K562 (cell line): ENCODE measurements at regions not wholly inside any gene's neighbourhood (a gene's known extent, or its start where the extent isn't known, plus 50 kb on each side); places are given as distances from the start of the nearest gene placed in this dataset.

Experiments
- ATAC-seq: fragments of 200-7000 bp; cut with Tn5 transposase; 3 replicates; pipeline ENCODE4 v1.9.1; 2020; ENCODE audit warnings: moderate library complexity
- BruUV-seq: library from RNA; stranded (reverse); fragments of 400-500 nt; replicated peaks from 2 replicates; lab custom pipeline; 2021; lab: Mats Ljungman, UMichigan
- CTCF ChIA-PET: fragments of 300-600 bp; formaldehyde crosslinking; extraction: SDS; loops from one replicate; lab custom pipeline; 2021; ENCODE audit warnings: low intra/inter-chr PET ratio; lab: Yijun Ruan, JAX
- POLR2A ChIA-PET: fragments of 300-600, 350-650 bp; sonication (Branson Sonifier 250); formaldehyde crosslinking; extraction: SDS; loops from one replicate; lab custom pipeline; 2021; ENCODE audit warnings: antibody characterized with exemption, inconsistent platforms; lab: Yijun Ruan, JAX
- DNase-seq, 4 experiments: peaks; one replicate each; pipeline versions ENCODE4 v3.0.0 to v3.0.0-alpha.2; 2011 to 2018; ENCODE audit warnings: low spot score in 3 of 4, mixed read lengths in 3 of 4; ENCODE audit errors: extremely low read depth in 1 of 4
- FAIRE-seq: peaks from 2 replicates; lab custom pipeline; 2011; peaks lifted over from hg19 to GRCh38; lab: Jason Lieb, UNC
- H2AFZ ChIP-seq: 2 replicates; pipeline ENCODE4 v1.6.0; 2011; ENCODE audit warnings: low read depth, low read length, control low read depth, inconsistent platforms
- H3K27ac ChIP-seq: fragments of 200-600 bp; 3 replicates; pipeline ENCODE4 v1.8.0; 2011; ENCODE audit warnings: low read depth, mild to moderate bottlenecking, control low read depth, inconsistent platforms, low read length, moderate library complexity, mixed read lengths; ENCODE audit errors: extremely low read depth
- H3K27me3 ChIP-seq, 2 experiments: fragments of 300-600 bp in 1 of 2; 2 replicates in 1 of 2; 3 replicates in 1 of 2; pipeline versions ENCODE4 v1.6.0 to v1.8.0; 2011; ENCODE audit warnings: inconsistent platforms in 2 of 2, low read length in 2 of 2, mild to moderate bottlenecking in 1 of 2, mixed read lengths in 1 of 2, moderate library complexity in 1 of 2; ENCODE audit not compliant: control insufficient read depth in 2 of 2, insufficient read depth in 2 of 2
- H3K36me3 ChIP-seq: fragments of 300-600 bp; 3 replicates; pipeline ENCODE4 v1.8.0; 2011; ENCODE audit warnings: mild to moderate bottlenecking, low read length, inconsistent platforms; ENCODE audit not compliant: control insufficient read depth, insufficient read depth
- H3K4me1 ChIP-seq, 2 experiments: fragments of 200-600 bp in 1 of 2; replicated peaks in 1 of 2; 2 replicates in 1 of 2; 3 replicates in 1 of 2; pipeline versions ENCODE4 v1.5.1 to v1.8.0; 2011; ENCODE audit warnings: inconsistent platforms in 2 of 2, low read length in 2 of 2, mild to moderate bottlenecking in 1 of 2, mixed read lengths in 1 of 2, moderate library complexity in 1 of 2; ENCODE audit not compliant: control insufficient read depth in 2 of 2, insufficient read depth in 2 of 2
- H3K4me2 ChIP-seq: 2 replicates; pipeline ENCODE4 v1.6.1; 2011; ENCODE audit warnings: low read length, control low read depth, inconsistent platforms, mixed read lengths; ENCODE audit not compliant: insufficient read depth
- H3K4me3 ChIP-seq: fragments of 200-600 bp; sonication (generic), shearing (Covaris generic); 2 replicates; pipeline ENCODE4 v1.5.1; 2016; ENCODE audit warnings: control low read depth, inconsistent platforms
- H3K79me2 ChIP-seq: fragments of 200-600 bp; 3 replicates; pipeline ENCODE4 v1.8.0; 2011; ENCODE audit warnings: low read length, inconsistent platforms; ENCODE audit not compliant: control insufficient read depth, insufficient read depth
- H3K9ac ChIP-seq, 2 experiments: 2 replicates each; pipeline versions ENCODE4 v1.6.0 to v1.6.1; 2011; ENCODE audit warnings: low read depth in 2 of 2, low read length in 2 of 2, control low read depth in 1 of 2, inconsistent platforms in 1 of 2, mild to moderate bottlenecking in 1 of 2, mixed read lengths in 1 of 2; ENCODE audit not compliant: insufficient read depth in 1 of 2
- H3K9me1 ChIP-seq: one replicate; pipeline ENCODE4 v1.6.0; 2011; ENCODE audit warnings: inconsistent platforms, mild to moderate bottlenecking, low read length, moderate library complexity; ENCODE audit not compliant: control insufficient read depth, insufficient read depth
- H3K9me3 ChIP-seq: replicated peaks from 2 replicates; pipeline ENCODE4 v1.5.1; 2011; ENCODE audit warnings: low read depth, low read length, inconsistent platforms; ENCODE audit not compliant: control insufficient read depth, insufficient read depth
- H4K20me1 ChIP-seq: replicated peaks from 2 replicates; pipeline ENCODE4 v1.6.1; 2011; ENCODE audit warnings: low read length, inconsistent platforms, mixed read lengths; ENCODE audit not compliant: control insufficient read depth, insufficient read depth
- DMBX1 ChIP-seq: fragments of 250-450 bp; sonication (Bioruptor Pico); IDR thresholded peaks from 2 replicates; pipeline ENCODE4 v1.8.0; 2022; ENCODE audit warnings: inconsistent platforms, mild to moderate bottlenecking, moderate library complexity, borderline replicate concordance
- JUNB ChIP-seq: fragments of 450-650 bp; formaldehyde crosslinking; conservative IDR thresholded peaks from 2 replicates; pipeline ENCODE4 v1.4.0; 2020; ENCODE audit warnings: mild to moderate bottlenecking
- NR2F6 ChIP-seq: fragments of 450-650 bp; formaldehyde crosslinking; IDR thresholded peaks from 2 replicates; pipeline ENCODE4 v1.4.0; 2020; ENCODE audit warnings: mild to moderate bottlenecking
- PRDM10 ChIP-seq: fragments of 450-650 bp; IDR thresholded peaks from 2 replicates; pipeline ENCODE4 v1.6.1; 2018; ENCODE audit not compliant: partially characterized antibody
- THRAP3 ChIP-seq: fragments of 450-650 bp; IDR thresholded peaks from 2 replicates; pipeline ENCODE4 v1.6.1; 2016; ENCODE audit warnings: mild to moderate bottlenecking, inconsistent platforms, borderline replicate concordance
- ZNF318 ChIP-seq, 2 experiments: fragments of 450-650 bp; IDR thresholded peaks; 2 replicates each; pipeline ENCODE4 v1.6.1; 2016; ENCODE audit warnings: mild to moderate bottlenecking in 2 of 2, borderline replicate concordance in 1 of 2, low read depth in 1 of 2, moderate library complexity in 1 of 2
- WGBS: fragments of 100-300 bp; shearing (Covaris generic); methylation state at CpG from one replicate; pipeline ENCODE4 v1.1.6; 2016; ENCODE audit warnings: low coverage, mixed read lengths; ENCODE audit not compliant: insufficient coverage; ENCODE audit errors: missing lambda C conversion rate; 5-methylcytosine and 5-hydroxymethylcytosine counted together
- in situ Hi-C: fragments of 300-500 bp; cut with MboI; formaldehyde crosslinking; loops from 4 replicates; pipeline ENCODE4 v1.15.0; 2018; ENCODE audit warnings: inconsistent platforms, mixed read lengths
- intact Hi-C: fragments of 100-400 bp; cut with micrococcal nuclease; formaldehyde crosslinking; loops from 2 replicates; pipeline ENCODE4 v1.14.2; 2022
- TF ChIP-seq, protein P1 (sequence below): fragments of 250-450 bp; sonication (Bioruptor Pico); IDR thresholded peaks from 2 replicates; pipeline ENCODE4 v1.5.0; 2022; ENCODE audit warnings: mild to moderate bottlenecking

- DNase-seq (no peak), FAIRE-seq (no peak), ATAC-seq (no peak)
- BruUV-seq: no TSS peak
- Histone ChIP-seq H3K4me3 (no peak overlapping the region), H2AFZ (no peak overlapping the region), H4K20me1 (no peaks in the 10 kb centered on the region), H3K27ac (no peak overlapping the region), H3K36me3 (no peaks in the 10 kb centered on the region), H3K9ac (no peak overlapping the region), H3K4me2 (no peak overlapping the region), H3K9me3 (no peaks in the 10 kb centered on the region), H3K79me2 (no peaks in the 10 kb centered on the region), H3K27me3 (no peaks in the 10 kb centered on the region), H3K4me1 (no peaks in the 10 kb centered on the region), H3K9me1 (no peaks in the 10 kb centered on the region)
- intact Hi-C loops: no loop called here
- ChIA-PET CTCF (no interaction called here), POLR2A (interaction anchor here (1.5 kb wide), 1 partner anchor 9 kb away, joined by 5 read pairs; no protein-coding TSS in a partner anchor)
- in situ Hi-C loops: no loop called here
- WGBS: 0% methylated on average over 6 of the region's 6 CpGs
- TF ChIP-seq PRDM10 (no peak), JUNB (no peak), NR2F6 (CRISPR knock-in tag) (no peak), ZNF318 (IDR thresholded peaks at IDR 0.05; ENCODE audit: borderline replicate concordance in 1 of 2, low read depth in 1 of 2) (no peak), DMBX1 (no peak), THRAP3 (no peak)
- TF ChIP-seq, protein P1, sequence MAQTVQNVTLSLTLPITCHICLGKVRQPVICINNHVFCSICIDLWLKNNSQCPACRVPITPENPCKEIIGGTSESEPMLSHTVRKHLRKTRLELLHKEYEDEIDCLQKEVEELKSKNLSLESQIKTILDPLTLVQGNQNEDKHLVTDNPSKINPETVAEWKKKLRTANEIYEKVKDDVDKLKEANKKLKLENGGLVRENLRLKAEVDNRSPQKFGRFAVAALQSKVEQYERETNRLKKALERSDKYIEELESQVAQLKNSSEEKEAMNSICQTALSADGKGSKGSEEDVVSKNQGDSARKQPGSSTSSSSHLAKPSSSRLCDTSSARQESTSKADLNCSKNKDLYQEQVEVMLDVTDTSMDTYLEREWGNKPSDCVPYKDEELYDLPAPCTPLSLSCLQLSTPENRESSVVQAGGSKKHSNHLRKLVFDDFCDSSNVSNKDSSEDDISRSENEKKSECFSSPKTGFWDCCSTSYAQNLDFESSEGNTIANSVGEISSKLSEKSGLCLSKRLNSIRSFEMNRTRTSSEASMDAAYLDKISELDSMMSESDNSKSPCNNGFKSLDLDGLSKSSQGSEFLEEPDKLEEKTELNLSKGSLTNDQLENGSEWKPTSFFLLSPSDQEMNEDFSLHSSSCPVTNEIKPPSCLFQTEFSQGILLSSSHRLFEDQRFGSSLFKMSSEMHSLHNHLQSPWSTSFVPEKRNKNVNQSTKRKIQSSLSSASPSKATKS (CRISPR knock-in tag): no peak
These were observed 671.2 kb downstream of the LMO4 start for GRCh38 chr1:87999852-88000251.
